A673 (cell line): ENCODE measurements at regions not wholly inside any gene's neighbourhood (a gene's known extent, or its start where the extent isn't known, plus 50 kb on each side); places are given as distances from the start of the nearest gene placed in this dataset.

Experiments
- EZH2 ChIP-seq: fragments of 200-600 bp; sonication (generic); IDR thresholded peaks from 2 replicates; pipeline ENCODE4 v1.6.1; 2017; ENCODE audit warnings: borderline replicate concordance, low read depth, mild to moderate bottlenecking, mixed read lengths, antibody characterized with exemption, low read length; ENCODE audit not compliant: poor library complexity, severe bottlenecking
- TF ChIP-seq, protein P1 (sequence below): fragments of 300-800, 200-600 bp; sonication (generic); conservative IDR thresholded peaks from 2 replicates; pipeline ENCODE4 v1.5.1; 2017; ENCODE audit warnings: low read depth, mild to moderate bottlenecking, antibody characterized with exemption, low read length, moderate library complexity, mixed read lengths

- TF ChIP-seq, protein P1, sequence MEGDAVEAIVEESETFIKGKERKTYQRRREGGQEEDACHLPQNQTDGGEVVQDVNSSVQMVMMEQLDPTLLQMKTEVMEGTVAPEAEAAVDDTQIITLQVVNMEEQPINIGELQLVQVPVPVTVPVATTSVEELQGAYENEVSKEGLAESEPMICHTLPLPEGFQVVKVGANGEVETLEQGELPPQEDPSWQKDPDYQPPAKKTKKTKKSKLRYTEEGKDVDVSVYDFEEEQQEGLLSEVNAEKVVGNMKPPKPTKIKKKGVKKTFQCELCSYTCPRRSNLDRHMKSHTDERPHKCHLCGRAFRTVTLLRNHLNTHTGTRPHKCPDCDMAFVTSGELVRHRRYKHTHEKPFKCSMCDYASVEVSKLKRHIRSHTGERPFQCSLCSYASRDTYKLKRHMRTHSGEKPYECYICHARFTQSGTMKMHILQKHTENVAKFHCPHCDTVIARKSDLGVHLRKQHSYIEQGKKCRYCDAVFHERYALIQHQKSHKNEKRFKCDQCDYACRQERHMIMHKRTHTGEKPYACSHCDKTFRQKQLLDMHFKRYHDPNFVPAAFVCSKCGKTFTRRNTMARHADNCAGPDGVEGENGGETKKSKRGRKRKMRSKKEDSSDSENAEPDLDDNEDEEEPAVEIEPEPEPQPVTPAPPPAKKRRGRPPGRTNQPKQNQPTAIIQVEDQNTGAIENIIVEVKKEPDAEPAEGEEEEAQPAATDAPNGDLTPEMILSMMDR = no peak
- TF ChIP-seq EZH2 = no peak
Observed at GRCh38 chr1:5391725-5392124, 600.5 kb downstream of the NPHP4 start.
